NCI-H2196 treated with DMSO at 0.1 percent for 48 hours (cell line): ENCODE measurements at regions not wholly inside any gene's neighbourhood (a gene's known extent, or its start where the extent isn't known, plus 50 kb on each side); places are given as distances from the start of the nearest gene placed in this dataset.

Experiments used
- DNase-seq: peaks from one replicate; lab custom pipeline; 2025; ENCODE audit not compliant: unreplicated experiment; lab: John Stamatoyannopoulos, UW

- no peak for DNase-seq
Observed at GRCh38 chr3:30162579-30162978, 443.8 kb upstream of the TGFBR2 start.

GRCh38 chr3:30166535-30166934, 439.9 kb upstream of the TGFBR2 start:
- no peak for DNase-seq

- no peak for DNase-seq
Observed at GRCh38 chr3:30167541-30168011, 438.8 kb upstream of the TGFBR2 start.

GRCh38 chr3:30169487-30169886, 436.9 kb upstream of the TGFBR2 start:
- no peak for DNase-seq

- no peak for DNase-seq
Observed at GRCh38 chr3:30170681-30171438, 435.5 kb upstream of the TGFBR2 start.

GRCh38 chr3:30174357-30174756, 432.0 kb upstream of the TGFBR2 start:
- DNase-seq = no peak

GRCh38 chr3:30180310-30181177, 425.9 kb upstream of the TGFBR2 start:
- DNase-seq = no peak

GRCh38 chr3:30181178-30181465, 425.3 kb upstream of the TGFBR2 start:
- no peak for DNase-seq

- no peak for DNase-seq
Observed at GRCh38 chr3:30181581-30181980, 424.8 kb upstream of the TGFBR2 start.

GRCh38 chr3:30183421-30183820, 423.0 kb upstream of the TGFBR2 start:
- no peak for DNase-seq

- no peak for DNase-seq
Observed at GRCh38 chr3:30184091-30184810, 422.1 kb upstream of the TGFBR2 start.

- DNase-seq = no peak
Observed at GRCh38 chr3:30185872-30186271, 420.5 kb upstream of the TGFBR2 start.

- DNase-seq = no peak
Observed at GRCh38 chr3:30186741-30187219, 419.6 kb upstream of the TGFBR2 start.

- no peak for DNase-seq
Observed at GRCh38 chr3:30187366-30187765, 419.0 kb upstream of the TGFBR2 start.

GRCh38 chr3:30188713-30189112, 417.7 kb upstream of the TGFBR2 start:
- DNase-seq = peak; percentile 24

- DNase-seq = no peak
Observed at GRCh38 chr3:30189900-30190299, 416.5 kb upstream of the TGFBR2 start.

GRCh38 chr3:30193625-30194044, 412.8 kb upstream of the TGFBR2 start:
- no peak for DNase-seq

GRCh38 chr3:30195352-30195751, 411.0 kb upstream of the TGFBR2 start:
- DNase-seq = no peak

GRCh38 chr3:30198162-30198561, 408.2 kb upstream of the TGFBR2 start:
- DNase-seq = no peak

GRCh38 chr3:30199096-30199759, 407.2 kb upstream of the TGFBR2 start:
- DNase-seq = no peak

- DNase-seq = no peak
Observed at GRCh38 chr3:30199855-30200254, 406.5 kb upstream of the TGFBR2 start.
